HepG2 (cell line): ENCODE measurements at regions not wholly inside any gene's neighbourhood (a gene's known extent, or its start where the extent isn't known, plus 50 kb on each side); places are given as distances from the start of the nearest gene placed in this dataset.
"Not testable (repeated sequence)": the region's sequence is repeated elsewhere in the genome, so short reads cannot be mapped to it uniquely, and the experiment has no call there.

Experiments used
- ATAC-seq: fragments of 200-7000 bp; cut with Tn5 transposase; 3 replicates; pipeline ENCODE4 v1.9.1; 2020; ENCODE audit warnings: mild to moderate bottlenecking, moderate library complexity
- BruUV-seq: library from RNA; stranded (reverse); fragments of 400-500 nt; replicated peaks from 2 replicates; lab custom pipeline; 2021; lab: Mats Ljungman, UMichigan
- CTCF ChIA-PET: fragments of 300-600 bp; formaldehyde crosslinking; extraction: SDS; loops from one replicate; lab custom pipeline; 2021; ENCODE audit warnings: low total read pairs, inconsistent platforms, low intra/inter-chr PET ratio; lab: Yijun Ruan, JAX
- POLR2A ChIA-PET: fragments of 350-600 bp; sonication (Branson Sonifier 250); formaldehyde crosslinking; loops from one replicate; lab custom pipeline; 2020; ENCODE audit warnings: antibody characterized with exemption, inconsistent platforms; lab: Yijun Ruan, JAX
- DNase-seq: peaks from one replicate; pipeline ENCODE4 v3.0.0-alpha.2; 2015; ENCODE audit warnings: low spot score
- FAIRE-seq: peaks from 3 replicates; lab custom pipeline; 2011; peaks lifted over from hg19 to GRCh38; lab: Jason Lieb, UNC
- H2AFZ ChIP-seq: one replicate; pipeline ENCODE4 v1.6.1; 2011; ENCODE audit warnings: low read length, inconsistent platforms
- H3K27ac ChIP-seq: fragments of 300-600 bp; 3 replicates; pipeline ENCODE4 v1.8.0; 2011; ENCODE audit warnings: mixed run types, mild to moderate bottlenecking, mixed read lengths, low read length, inconsistent platforms; ENCODE audit not compliant: insufficient read depth; ENCODE audit errors: extremely low read length
- H3K27me3 ChIP-seq, 2 experiments: fragments of 200-600 bp in 1 of 2; 2 replicates in 1 of 2; 3 replicates in 1 of 2; pipeline versions ENCODE4 v1.6.0 to v1.8.0; 2011; ENCODE audit warnings: low read length in 2 of 2, mild to moderate bottlenecking in 2 of 2, moderate library complexity in 2 of 2, inconsistent platforms in 1 of 2; ENCODE audit not compliant: insufficient read depth in 2 of 2, control insufficient read depth in 1 of 2
- H3K36me3 ChIP-seq, 2 experiments: fragments of 200-600 bp in 1 of 2; replicated peaks in 1 of 2; 2 replicates in 1 of 2; 3 replicates in 1 of 2; pipeline versions ENCODE4 v1.5.1 to v1.8.0; 2011; ENCODE audit warnings: low read length in 2 of 2, inconsistent platforms in 1 of 2; ENCODE audit not compliant: insufficient read depth in 2 of 2, control insufficient read depth in 1 of 2
- H3K4me1 ChIP-seq: 2 replicates; pipeline ENCODE4 v1.5.1; 2012; ENCODE audit warnings: low read length, inconsistent platforms; ENCODE audit not compliant: insufficient read depth
- H3K4me2 ChIP-seq: 2 replicates; pipeline ENCODE4 v1.6.0; 2011; ENCODE audit warnings: low read depth, low read length, inconsistent platforms
- H3K4me3 ChIP-seq, 3 experiments: fragments of 200-600 bp in 1 of 3; sonication (generic), shearing (Covaris generic) in 1 of 3; replicated peaks in 1 of 3; 2 replicates each; pipeline ENCODE4 v1.5.1; 2011 to 2016; ENCODE audit warnings: low read length in 3 of 3, inconsistent platforms in 2 of 3, low read depth in 2 of 3, mild to moderate bottlenecking in 2 of 3, control low read depth in 1 of 3, mixed read lengths in 1 of 3; ENCODE audit not compliant: insufficient read depth in 1 of 3
- H3K79me2 ChIP-seq: one replicate; pipeline ENCODE4 v1.6.1; 2011; ENCODE audit warnings: low read length, inconsistent platforms; ENCODE audit not compliant: insufficient read depth
- H3K9ac ChIP-seq: 2 replicates; pipeline ENCODE4 v1.6.0; 2011; ENCODE audit warnings: mild to moderate bottlenecking, low read depth, low read length, inconsistent platforms; ENCODE audit not compliant: insufficient read depth
- H3K9me3 ChIP-seq: 2 replicates; pipeline ENCODE4 v1.5.1; 2012; ENCODE audit warnings: mild to moderate bottlenecking, low read length
- H4K20me1 ChIP-seq: 2 replicates; pipeline ENCODE4 v1.6.0; 2011; ENCODE audit warnings: inconsistent platforms, mild to moderate bottlenecking, low read length, moderate library complexity; ENCODE audit not compliant: insufficient read depth
- GABPB1 ChIP-seq: IDR thresholded peaks from 2 replicates; pipeline ENCODE4 v1.6.1; 2016; ENCODE audit warnings: mild to moderate bottlenecking, missing genetic modification reagents, moderate library complexity, missing compliant biosample characterization
- WGBS: methylation state at CpG from one replicate; pipeline ENCODE4 v1.1.6; 2017; ENCODE audit warnings: low lambda C conversion rate; 5-methylcytosine and 5-hydroxymethylcytosine counted together
- in situ Hi-C: cut with HindIII; loops from 2 replicates; pipeline ENCODE4 v1.10.0; 2017; ENCODE audit warnings: low pct_unique_long_range_greater_than_20kb; ENCODE audit not compliant: extremely low pct_ligation_motif_present
- intact Hi-C: fragments of 100-400 bp; cut with micrococcal nuclease; formaldehyde crosslinking; loops from one replicate; pipeline ENCODE4 v1.10.0; 2022; ENCODE audit not compliant: unreplicated experiment

DNA sequence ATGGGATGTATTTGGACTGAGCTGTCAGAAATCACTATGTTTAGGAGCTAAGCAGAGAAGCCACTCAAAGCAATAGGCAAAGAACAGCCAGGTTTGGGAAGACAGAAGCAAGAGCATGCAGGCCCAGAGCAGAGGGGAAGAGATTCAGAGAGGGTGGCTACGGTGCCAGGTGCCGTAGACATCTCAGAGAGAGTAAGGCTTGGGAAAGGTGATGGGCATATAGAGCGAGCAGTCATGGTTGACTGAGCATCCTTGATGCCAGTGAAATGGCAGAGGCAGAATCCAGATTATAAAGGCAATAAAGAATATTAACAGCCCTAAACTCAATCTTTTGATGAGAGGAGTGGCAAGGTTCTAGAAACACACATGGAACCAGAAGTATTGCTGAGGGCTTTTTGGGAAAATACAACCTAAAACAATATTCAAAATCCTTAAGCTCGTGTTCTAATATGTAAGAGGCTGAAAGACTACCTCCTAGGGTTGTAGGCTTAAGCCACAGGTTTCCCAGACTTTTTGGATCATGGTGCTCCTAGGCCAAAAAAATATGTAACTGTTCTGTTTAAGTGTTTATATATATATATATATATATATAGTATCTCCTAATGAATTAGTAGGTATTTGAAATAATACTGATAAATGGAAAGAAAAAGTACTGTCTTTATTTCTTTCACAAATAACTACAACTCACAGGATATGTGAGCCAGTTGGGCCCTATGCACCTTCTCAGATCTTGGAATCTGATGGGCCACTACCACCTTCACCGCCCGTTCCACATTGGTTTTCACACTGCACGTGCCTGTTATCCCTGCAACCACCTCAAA is 113.3 kb downstream of the MYCN start:
- POLR2A ChIA-PET, result interaction anchor here (0.5 kb wide), 1 partner anchor 12 kb away, joined by 4 read pairs; no protein-coding TSS in a partner anchor
- no peak for TF ChIP-seq GABPB1 (CRISPR knock-in tag)
- TF ChIP-seq, all 625 proteins: peak for 0

DNA sequence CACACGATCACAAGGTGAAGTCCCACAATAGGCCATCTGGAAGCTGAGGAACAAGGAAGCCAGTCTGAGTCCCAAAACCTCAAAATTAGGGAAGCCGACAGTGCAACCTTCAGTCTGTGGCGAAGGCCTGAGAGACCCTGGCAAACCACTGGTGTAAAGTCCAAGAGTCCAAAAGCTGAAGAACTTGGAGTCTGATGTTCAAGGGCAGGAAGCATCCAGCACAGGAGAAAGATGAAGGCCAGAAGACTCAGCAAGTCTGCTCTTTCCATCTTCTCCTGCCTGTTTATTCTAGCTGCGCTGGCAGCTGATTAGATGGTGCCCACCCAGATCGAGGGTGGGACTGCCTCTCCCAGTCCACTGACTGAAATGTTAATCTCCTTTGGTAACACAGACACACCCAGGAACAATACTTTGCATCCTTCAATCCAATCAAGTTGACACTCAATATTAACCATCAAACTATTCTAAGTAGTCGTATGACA is 112.3 kb downstream of the MYCN start:
- H3K79me2 ChIP-seq, H4K20me1 ChIP-seq, ATAC-seq, BruUV-seq, H3K9ac ChIP-seq, H3K4me2 ChIP-seq, H2AFZ ChIP-seq, FAIRE-seq, H3K27ac ChIP-seq, H3K36me3 ChIP-seq, H3K4me3 ChIP-seq, POLR2A ChIA-PET, CTCF ChIA-PET, DNase-seq, H3K9me3 ChIP-seq, in situ Hi-C loops, intact Hi-C loops: not testable (repeated sequence)
- WGBS, result 46% methylated on average over 6 of the region's 6 CpGs
- Histone ChIP-seq H3K4me1 (peaks cover 31% of the 10 kb centered on the region), H3K27me3 (peaks cover 2 to 21% of the 10 kb centered on the region in 2 experiments; a peak in 3 of 5 replicates)

More for the DNA sequence above, 113.3 kb downstream of the MYCN start:
- H4K20me1 ChIP-seq, result no peaks in the 10 kb centered on the region
- H3K79me2 ChIP-seq, result no peaks in the 10 kb centered on the region
- DNase-seq, result no peak
- no TSS peak for BruUV-seq
- FAIRE-seq, result no peak
- intact Hi-C loops (no loop called here), in situ Hi-C loops (no loop called here)
- WGBS, result 43% methylated on average over 7 of the region's 7 CpGs
- H3K27ac ChIP-seq, result no peak overlapping the region
- ATAC-seq, result no peak
- no peak overlapping the region for H3K9ac ChIP-seq
- H3K27me3 ChIP-seq, result peaks cover 2 to 21% of the 10 kb centered on the region in 2 experiments; a peak in 3 of 5 replicates
- H2AFZ ChIP-seq, result no peak overlapping the region
- no peaks in the 10 kb centered on the region for H3K9me3 ChIP-seq
- H3K4me3 ChIP-seq, result no peak overlapping the region
- peaks cover 38% of the 10 kb centered on the region for H3K4me1 ChIP-seq
- CTCF ChIA-PET, result no interaction called here
- H3K4me2 ChIP-seq, result no peak overlapping the region
- no peaks in the 10 kb centered on the region for H3K36me3 ChIP-seq
